Bronchial epithelial cell (primary cell): ENCODE measurements at regions not wholly inside any gene's neighbourhood (a gene's known extent, or its start where the extent isn't known, plus 50 kb on each side); places are given as distances from the start of the nearest gene placed in this dataset.
"Not testable (repeated sequence)": the region's sequence is repeated elsewhere in the genome, so short reads cannot be mapped to it uniquely, and the experiment has no call there.

Source experiments
- DNase-seq: peaks from one replicate; pipeline ENCODE4 v3.0.0-alpha.2; 2010; ENCODE audit warnings: low read depth
- FAIRE-seq: peaks from 2 replicates; lab custom pipeline; 2011; peaks lifted over from hg19 to GRCh38; lab: Jason Lieb, UNC
- H3K27me3 ChIP-seq: 2 replicates; pipeline ENCODE4 v1.5.1; 2011; ENCODE audit warnings: low read length; ENCODE audit not compliant: control insufficient read depth, insufficient read depth
- H3K36me3 ChIP-seq: 2 replicates; pipeline ENCODE4 v1.5.1; 2011; ENCODE audit warnings: low read length; ENCODE audit not compliant: control insufficient read depth, insufficient read depth
- H3K4me3 ChIP-seq: 2 replicates; pipeline ENCODE4 v1.5.1; 2011; ENCODE audit warnings: mild to moderate bottlenecking, low read depth, low read length, control low read depth
- TF ChIP-seq, protein P1 (sequence below): IDR thresholded peaks from 2 replicates; pipeline ENCODE4 v1.5.1; 2011; ENCODE audit warnings: mild to moderate bottlenecking, moderate library complexity, low read length, control low read depth, inconsistent platforms; ENCODE audit not compliant: insufficient read depth, severe bottlenecking

DNA sequence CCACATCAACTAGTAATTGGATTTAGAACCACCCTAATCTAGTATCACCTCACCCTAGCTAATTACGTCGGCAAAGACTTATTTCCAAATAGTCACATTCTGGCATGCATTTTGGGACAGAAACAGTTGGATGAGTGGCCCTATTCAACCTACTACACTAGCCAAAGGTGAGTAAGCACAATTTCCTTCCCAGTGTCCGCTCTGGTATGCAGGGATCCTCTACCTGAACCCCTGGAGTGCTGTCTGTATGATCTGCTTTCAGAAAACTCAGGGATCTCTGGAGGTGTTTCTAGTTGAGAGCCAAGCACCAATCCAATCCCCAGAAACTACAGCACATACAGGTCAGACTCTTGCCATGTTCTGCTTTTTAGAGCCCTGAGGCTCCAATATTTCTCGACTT is 717.4 kb upstream of the MANEA start:
- DNase-seq: no peak
- no peaks in the 10 kb centered on the region for H3K36me3 ChIP-seq
- no peaks in the 10 kb centered on the region for H3K27me3 ChIP-seq
- no peak overlapping the region for H3K4me3 ChIP-seq
- TF ChIP-seq, protein P1, sequence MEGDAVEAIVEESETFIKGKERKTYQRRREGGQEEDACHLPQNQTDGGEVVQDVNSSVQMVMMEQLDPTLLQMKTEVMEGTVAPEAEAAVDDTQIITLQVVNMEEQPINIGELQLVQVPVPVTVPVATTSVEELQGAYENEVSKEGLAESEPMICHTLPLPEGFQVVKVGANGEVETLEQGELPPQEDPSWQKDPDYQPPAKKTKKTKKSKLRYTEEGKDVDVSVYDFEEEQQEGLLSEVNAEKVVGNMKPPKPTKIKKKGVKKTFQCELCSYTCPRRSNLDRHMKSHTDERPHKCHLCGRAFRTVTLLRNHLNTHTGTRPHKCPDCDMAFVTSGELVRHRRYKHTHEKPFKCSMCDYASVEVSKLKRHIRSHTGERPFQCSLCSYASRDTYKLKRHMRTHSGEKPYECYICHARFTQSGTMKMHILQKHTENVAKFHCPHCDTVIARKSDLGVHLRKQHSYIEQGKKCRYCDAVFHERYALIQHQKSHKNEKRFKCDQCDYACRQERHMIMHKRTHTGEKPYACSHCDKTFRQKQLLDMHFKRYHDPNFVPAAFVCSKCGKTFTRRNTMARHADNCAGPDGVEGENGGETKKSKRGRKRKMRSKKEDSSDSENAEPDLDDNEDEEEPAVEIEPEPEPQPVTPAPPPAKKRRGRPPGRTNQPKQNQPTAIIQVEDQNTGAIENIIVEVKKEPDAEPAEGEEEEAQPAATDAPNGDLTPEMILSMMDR: no peak
- FAIRE-seq: no peak

DNA sequence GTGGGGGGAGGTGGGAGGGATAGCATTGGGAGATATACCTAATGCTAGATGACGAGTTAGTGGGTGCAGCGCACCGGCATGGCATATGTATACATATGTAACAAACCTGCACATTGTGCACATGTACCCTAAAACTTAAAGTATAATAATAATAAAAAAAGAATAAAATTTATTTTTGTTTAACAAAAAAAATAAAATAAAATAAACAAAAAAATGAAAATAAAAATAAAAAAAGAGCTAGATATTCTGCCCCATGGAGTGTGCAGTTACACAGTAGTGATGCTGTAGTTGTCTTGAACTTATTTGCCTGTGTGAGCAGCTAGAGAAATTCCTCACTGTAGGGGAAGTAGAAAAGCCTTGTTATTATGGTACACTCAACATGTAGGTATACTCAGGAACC is 720.3 kb upstream of the MANEA start:
- H3K27me3 ChIP-seq, H3K36me3 ChIP-seq, FAIRE-seq, H3K4me3 ChIP-seq, DNase-seq: not testable (repeated sequence)

DNA sequence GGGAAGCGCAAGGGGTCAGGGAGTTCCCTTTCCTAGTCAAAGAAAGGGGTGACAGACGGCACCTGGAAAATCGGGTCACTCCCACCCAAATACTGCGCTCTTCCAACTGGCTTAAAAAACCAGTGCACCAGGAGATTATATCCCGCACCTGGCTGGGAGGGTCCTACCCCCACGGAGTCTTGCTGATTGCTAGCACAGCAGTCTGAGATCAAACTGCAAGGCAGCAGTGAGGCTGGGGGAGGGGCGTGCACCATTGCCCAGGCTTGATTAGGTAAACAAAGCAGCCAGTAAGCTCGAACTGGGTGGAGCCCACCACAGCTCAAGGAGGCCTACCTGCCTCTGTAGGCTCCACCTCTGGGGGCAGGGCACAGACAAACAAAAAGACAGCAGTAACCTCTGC is 726.0 kb upstream of the MANEA start:
- not testable (repeated sequence) for H3K4me3 ChIP-seq, H3K27me3 ChIP-seq, DNase-seq, FAIRE-seq, H3K36me3 ChIP-seq

DNA sequence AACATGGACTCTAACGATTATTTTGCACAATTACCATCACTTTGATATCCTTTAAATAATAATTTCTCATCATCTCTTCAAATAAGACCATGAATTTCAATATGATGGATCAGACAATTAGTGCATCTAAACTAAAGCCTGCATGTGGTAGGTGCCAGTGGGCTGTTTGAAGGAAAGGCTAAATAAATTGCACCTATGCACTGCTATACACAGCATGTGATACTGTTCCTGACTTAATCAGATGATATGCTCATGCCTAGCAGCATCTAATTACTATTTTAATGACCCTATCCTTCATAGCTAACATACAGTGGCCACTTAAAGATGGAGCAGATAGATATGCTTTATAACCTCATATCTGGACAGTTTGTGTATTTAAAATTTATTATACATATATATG is 731.6 kb upstream of the MANEA start:
- Histone ChIP-seq H3K4me3 (no peak overlapping the region), H3K36me3 (no peaks in the 10 kb centered on the region), H3K27me3 (no peaks in the 10 kb centered on the region)
- FAIRE-seq (no peak), DNase-seq (no peak)
- TF ChIP-seq, protein P1: no peak

DNA sequence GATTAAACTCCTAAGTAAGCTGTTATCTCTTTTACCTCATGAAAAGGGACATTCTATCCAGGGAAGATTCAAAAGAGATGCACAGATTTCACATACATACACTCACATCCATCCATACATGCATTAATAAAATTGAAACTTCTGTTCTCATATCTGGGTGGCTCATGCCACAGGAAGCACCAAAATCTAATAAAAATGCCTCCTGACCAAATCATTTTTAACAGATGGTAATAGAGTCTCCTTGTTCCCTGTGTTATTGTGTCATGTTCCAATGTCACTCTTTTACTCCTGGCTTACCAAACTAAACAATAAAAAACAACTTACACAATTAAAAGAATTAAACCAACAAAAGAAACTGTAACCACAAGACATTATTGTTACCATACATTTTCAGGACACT is 742.1 kb upstream of the MANEA start:
- Histone ChIP-seq H3K4me3 (no peak overlapping the region), H3K27me3 (no peaks in the 10 kb centered on the region), H3K36me3 (no peaks in the 10 kb centered on the region)
- FAIRE-seq (no peak), DNase-seq (no peak)
- TF ChIP-seq, protein P1: no peak

DNA sequence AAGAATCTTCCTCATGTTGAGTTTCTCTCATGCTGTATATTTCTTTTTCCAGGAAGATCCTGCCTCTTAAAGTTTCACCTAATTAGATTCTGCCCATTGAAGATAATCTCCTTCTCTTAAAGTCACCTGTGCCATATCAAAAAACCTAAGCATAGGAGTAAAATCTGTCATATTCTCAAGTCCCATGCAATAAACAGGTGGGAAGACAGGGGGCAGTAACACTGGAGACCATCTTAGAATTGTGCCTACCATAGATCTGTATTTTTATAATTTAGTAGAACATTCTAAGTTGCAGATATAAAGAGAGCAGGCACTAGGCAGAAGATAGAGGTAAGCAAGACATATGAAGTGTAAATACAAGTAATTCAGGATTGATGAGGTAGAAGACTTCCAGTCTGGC is 763.5 kb upstream of the MANEA start:
- DNase-seq (no peak), FAIRE-seq (no peak)
- no peak overlapping the region for H3K4me3 ChIP-seq
- TF ChIP-seq, protein P1: no peak
- H3K36me3 ChIP-seq: no peaks in the 10 kb centered on the region
- H3K27me3 ChIP-seq: no peaks in the 10 kb centered on the region

DNA sequence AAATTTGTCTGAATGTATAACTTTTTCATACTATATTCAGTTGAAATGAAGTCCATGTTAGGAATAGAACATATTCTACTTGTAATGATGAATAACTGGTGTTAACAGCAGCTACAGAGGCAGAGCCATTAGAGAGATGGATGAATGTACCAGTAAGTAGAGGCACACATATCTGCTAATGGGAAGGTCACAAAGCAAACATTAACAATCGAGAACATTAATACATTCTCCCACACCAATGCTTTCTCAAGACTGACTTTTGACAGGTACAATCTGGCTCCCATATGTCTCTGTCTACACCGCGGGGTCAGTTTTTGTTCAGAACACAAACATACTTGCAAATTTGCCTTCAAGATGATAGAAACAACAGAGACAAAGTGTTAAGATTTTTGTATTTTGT is 776.0 kb upstream of the MANEA start:
- no peak for DNase-seq
- Histone ChIP-seq H3K27me3 (no peaks in the 10 kb centered on the region), H3K4me3 (no peak overlapping the region), H3K36me3 (no peaks in the 10 kb centered on the region)
- TF ChIP-seq, protein P1: no peak
- no peak for FAIRE-seq
